SK-N-SH (cell line): ENCODE measurements at regions not wholly inside any gene's neighbourhood (a gene's known extent, or its start where the extent isn't known, plus 50 kb on each side); places are given as distances from the start of the nearest gene placed in this dataset.

Experiments used
- EP300 ChIP-seq, 2 experiments: IDR thresholded peaks; 2 replicates each; pipeline versions ENCODE4 v1.4.0 to v1.6.1; 2012; ENCODE audit warnings: borderline replicate concordance in 1 of 2, low read depth in 1 of 2, low read length in 1 of 2
- EZH2phosphoT487 ChIP-seq: fragments of 200-600 bp; sonication (generic); IDR thresholded peaks from 2 replicates; pipeline ENCODE4 v1.6.1; 2017; ENCODE audit warnings: low read depth, mixed run types, mild to moderate bottlenecking, antibody characterized with exemption, moderate library complexity, borderline replicate concordance
- NRF1 ChIP-seq: IDR thresholded peaks from 2 replicates; pipeline ENCODE4 v1.6.1; 2012; ENCODE audit warnings: low read depth, mild to moderate bottlenecking, low read length
- RCOR1 ChIP-seq: fragments of 150-350 bp; IDR thresholded peaks from 2 replicates; pipeline ENCODE4 v1.6.1; 2017; ENCODE audit warnings: antibody characterized with exemption, low read length
- TEAD4 ChIP-seq: IDR thresholded peaks from 2 replicates; pipeline ENCODE4 v1.4.0; 2012; ENCODE audit warnings: mild to moderate bottlenecking, borderline replicate concordance; ENCODE audit not compliant: insufficient read depth
- TF ChIP-seq, protein P1 (sequence below): fragments of 200-600 bp; sonication (generic); IDR thresholded peaks from 2 replicates; pipeline ENCODE4 v1.6.1; 2017; ENCODE audit warnings: antibody characterized with exemption, mild to moderate bottlenecking, moderate library complexity

DNA sequence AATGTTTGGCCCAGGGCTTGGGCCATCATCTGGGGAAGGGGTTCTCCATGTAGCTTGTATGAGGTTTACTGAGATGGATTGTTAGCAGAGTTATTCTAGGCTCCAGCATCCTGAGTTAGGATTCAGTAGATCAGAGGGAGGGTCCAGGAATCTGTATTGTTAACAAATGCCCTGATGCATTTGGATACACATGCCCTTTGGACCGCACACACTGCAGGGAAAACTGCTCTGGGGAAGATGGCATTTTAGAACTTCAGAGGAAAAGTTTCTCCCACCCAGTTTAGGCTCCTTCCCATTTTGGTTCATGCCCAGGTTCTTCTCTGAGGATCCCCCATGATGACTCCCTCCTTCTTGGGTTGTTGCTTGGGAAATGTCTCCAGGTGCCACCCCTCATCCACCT is 193.3 kb downstream of the KTN1 start:
- no peak for TF ChIP-seq NRF1
- no peak for TF ChIP-seq RCOR1
- no peak for TF ChIP-seq EP300 (IDR thresholded peaks at IDR 0.05; ENCODE audit: borderline replicate concordance in 1 of 2, low read depth in 1 of 2, low read length in 1 of 2)
- TF ChIP-seq, protein P1, sequence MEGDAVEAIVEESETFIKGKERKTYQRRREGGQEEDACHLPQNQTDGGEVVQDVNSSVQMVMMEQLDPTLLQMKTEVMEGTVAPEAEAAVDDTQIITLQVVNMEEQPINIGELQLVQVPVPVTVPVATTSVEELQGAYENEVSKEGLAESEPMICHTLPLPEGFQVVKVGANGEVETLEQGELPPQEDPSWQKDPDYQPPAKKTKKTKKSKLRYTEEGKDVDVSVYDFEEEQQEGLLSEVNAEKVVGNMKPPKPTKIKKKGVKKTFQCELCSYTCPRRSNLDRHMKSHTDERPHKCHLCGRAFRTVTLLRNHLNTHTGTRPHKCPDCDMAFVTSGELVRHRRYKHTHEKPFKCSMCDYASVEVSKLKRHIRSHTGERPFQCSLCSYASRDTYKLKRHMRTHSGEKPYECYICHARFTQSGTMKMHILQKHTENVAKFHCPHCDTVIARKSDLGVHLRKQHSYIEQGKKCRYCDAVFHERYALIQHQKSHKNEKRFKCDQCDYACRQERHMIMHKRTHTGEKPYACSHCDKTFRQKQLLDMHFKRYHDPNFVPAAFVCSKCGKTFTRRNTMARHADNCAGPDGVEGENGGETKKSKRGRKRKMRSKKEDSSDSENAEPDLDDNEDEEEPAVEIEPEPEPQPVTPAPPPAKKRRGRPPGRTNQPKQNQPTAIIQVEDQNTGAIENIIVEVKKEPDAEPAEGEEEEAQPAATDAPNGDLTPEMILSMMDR = no peak
- TF ChIP-seq TEAD4 = no peak
- no peak for TF ChIP-seq EZH2phosphoT487
